Dendritic cell treated with granulocyte-macrophage colony-stimulating factor and Interleukin-4, amounts not matched to agents 40 ng/mL and 50 ng/mL, for 4 days (primary cell): ENCODE measurements at regions not wholly inside any gene's neighbourhood (a gene's known extent, or its start where the extent isn't known, plus 50 kb on each side); places are given as distances from the start of the nearest gene placed in this dataset.
"Not testable (repeated sequence)": the region's sequence is repeated elsewhere in the genome, so short reads cannot be mapped to it uniquely, and the experiment has no call there.

ENCODE experiments used
- H3K27ac Mint-ChIP-seq: one replicate; pipeline ENCODE4 v1.8.0; 2022; ENCODE audit warnings: mild to moderate bottlenecking, mixed read lengths
- H3K27me3 Mint-ChIP-seq: one replicate; pipeline ENCODE4 v1.8.0; 2022; ENCODE audit warnings: mild to moderate bottlenecking, mixed read lengths
- H3K36me3 Mint-ChIP-seq: one replicate; pipeline ENCODE4 v1.8.0; 2022; ENCODE audit warnings: low read depth, mixed read lengths
- H3K4me1 Mint-ChIP-seq: one replicate; pipeline ENCODE4 v1.8.0; 2022; ENCODE audit warnings: low read depth, mixed read lengths
- H3K4me3 Mint-ChIP-seq: one replicate; pipeline ENCODE4 v1.8.0; 2022; ENCODE audit warnings: mild to moderate bottlenecking, moderate library complexity, mixed read lengths
- H3K9me3 Mint-ChIP-seq: one replicate; pipeline ENCODE4 v1.8.0; 2022; ENCODE audit warnings: mixed read lengths
- intact Hi-C: fragments of 100-400 bp; cut with micrococcal nuclease; formaldehyde crosslinking; loops from one replicate; pipeline ENCODE4 v1.15.0; 2022

GRCh38 chr3:4216974-4217373, 86.2 kb upstream of the SETMAR start:
- H3K27me3 Mint-ChIP-seq, H3K27ac Mint-ChIP-seq, intact Hi-C loops, H3K4me3 Mint-ChIP-seq, H3K4me1 Mint-ChIP-seq, H3K36me3 Mint-ChIP-seq: not testable (repeated sequence)
- peaks cover 44% of the 10 kb centered on the region for H3K9me3 Mint-ChIP-seq

- Mint-ChIP-seq H3K4me3 (no peak overlapping the region), H3K27me3 (no peaks in the 10 kb centered on the region), H3K9me3 (peaks cover 29% of the 10 kb centered on the region), H3K27ac (no peak overlapping the region), H3K36me3 (no peaks in the 10 kb centered on the region), H3K4me1 (peaks cover 7% of the 10 kb centered on the region)
- intact Hi-C loops: no loop called here
These were observed 84.5 kb upstream of the SETMAR start for GRCh38 chr3:4218456-4219226.

DNA sequence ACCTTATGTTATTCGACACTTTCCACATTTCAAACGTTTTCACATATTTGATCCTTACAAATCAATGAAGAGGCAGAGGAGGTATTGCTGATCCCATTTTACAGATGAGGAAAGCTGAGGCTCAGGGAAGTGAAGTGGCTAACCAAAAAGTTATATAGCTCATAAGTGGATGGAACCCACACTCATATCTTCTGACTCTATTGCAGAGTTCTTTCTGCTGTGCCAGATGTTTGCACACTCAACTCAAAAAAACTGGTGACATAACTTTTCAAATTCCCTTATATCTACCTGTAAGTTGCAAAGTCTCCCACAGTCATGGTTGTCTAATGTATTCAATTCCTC, 84.0 kb upstream of the SETMAR start:
- intact Hi-C loops: no loop called here
- Mint-ChIP-seq H3K36me3 (no peaks in the 10 kb centered on the region), H3K27me3 (no peaks in the 10 kb centered on the region), H3K4me3 (no peak overlapping the region), H3K9me3 (peaks cover 23% of the 10 kb centered on the region), H3K4me1 (peaks cover 7% of the 10 kb centered on the region), H3K27ac (no peak overlapping the region)

DNA sequence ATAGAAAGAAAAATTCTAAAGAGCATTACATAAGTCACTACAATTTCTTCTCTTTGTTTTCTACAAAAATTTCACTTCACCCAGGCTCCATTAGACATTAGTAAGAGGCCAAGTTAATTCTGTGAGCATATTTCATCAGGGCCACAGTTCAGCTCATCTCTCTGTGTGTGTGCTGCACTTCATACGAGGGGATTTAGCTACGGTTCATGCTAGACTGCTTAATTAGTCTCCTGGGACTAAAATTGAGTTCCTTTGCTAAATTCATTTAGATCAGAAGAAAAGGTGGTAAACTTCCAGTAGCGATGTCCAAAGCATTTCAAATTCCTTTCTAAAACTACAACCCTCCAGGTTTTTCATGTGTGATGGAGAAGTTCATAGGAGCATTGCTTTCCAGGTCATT, 83.1 kb upstream of the SETMAR start:
- intact Hi-C loops: no loop called here
- Mint-ChIP-seq H3K27ac (no peak overlapping the region), H3K4me1 (peaks cover 7% of the 10 kb centered on the region), H3K9me3 (peaks cover 18% of the 10 kb centered on the region), H3K27me3 (no peaks in the 10 kb centered on the region), H3K4me3 (no peak overlapping the region), H3K36me3 (no peaks in the 10 kb centered on the region)

- no peaks in the 10 kb centered on the region for H3K36me3 Mint-ChIP-seq
- no peaks in the 10 kb centered on the region for H3K27me3 Mint-ChIP-seq
- H3K4me3 Mint-ChIP-seq: no peak overlapping the region
- no peak overlapping the region for H3K27ac Mint-ChIP-seq
- peaks cover 12% of the 10 kb centered on the region for H3K4me1 Mint-ChIP-seq
- intact Hi-C loops: no loop called here
- no peaks in the 10 kb centered on the region for H3K9me3 Mint-ChIP-seq
These were observed 80.5 kb upstream of the SETMAR start for GRCh38 chr3:4222574-4223175.

DNA sequence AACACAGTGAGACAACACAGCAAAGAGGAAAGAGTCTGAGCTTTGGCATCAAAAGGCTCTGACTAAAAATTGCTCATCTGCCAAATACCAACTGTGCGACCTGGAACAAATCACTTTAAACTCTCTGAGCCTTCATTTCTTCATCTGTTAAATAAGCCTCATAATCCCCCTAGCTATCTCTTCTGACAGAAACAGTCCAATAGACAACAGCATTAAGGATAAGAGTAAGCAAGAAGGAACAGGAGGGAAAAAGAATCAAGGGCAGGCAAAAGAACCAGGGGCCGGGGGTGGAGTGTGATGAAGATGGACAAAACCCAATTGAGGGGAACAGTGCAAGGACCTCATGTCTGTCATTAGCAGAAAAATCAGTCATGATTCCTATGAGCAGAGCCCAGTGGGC, 79.4 kb upstream of the SETMAR start:
- Mint-ChIP-seq H3K36me3 (no peaks in the 10 kb centered on the region), H3K4me3 (no peak overlapping the region), H3K4me1 (peaks cover 16% of the 10 kb centered on the region), H3K27ac (no peak overlapping the region), H3K9me3 (no peaks in the 10 kb centered on the region), H3K27me3 (no peaks in the 10 kb centered on the region)
- intact Hi-C loops: no loop called here

DNA sequence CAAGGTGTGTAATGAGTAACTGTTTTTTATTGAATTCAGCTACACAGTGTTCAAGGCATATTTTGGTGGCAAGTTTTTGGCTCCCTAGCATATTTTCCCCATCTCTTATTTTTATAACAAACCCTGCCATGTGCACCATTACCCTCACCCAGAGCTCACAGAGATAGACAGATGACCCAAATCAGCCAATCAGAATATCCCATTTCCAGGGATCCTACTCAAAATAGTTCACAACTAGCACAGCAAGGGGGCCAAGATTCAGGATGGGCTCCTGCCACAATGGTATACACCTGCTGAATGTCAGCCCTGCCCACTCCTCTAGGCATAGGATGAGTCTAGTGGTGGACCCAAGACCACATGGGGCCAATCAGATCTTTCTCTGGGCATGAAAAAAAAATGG, 78.8 kb upstream of the SETMAR start:
- no peaks in the 10 kb centered on the region for H3K9me3 Mint-ChIP-seq
- H3K4me1 Mint-ChIP-seq: peaks cover 16% of the 10 kb centered on the region
- no peak overlapping the region for H3K27ac Mint-ChIP-seq
- H3K27me3 Mint-ChIP-seq: no peaks in the 10 kb centered on the region
- intact Hi-C loops: no loop called here
- H3K4me3 Mint-ChIP-seq: no peak overlapping the region
- H3K36me3 Mint-ChIP-seq: no peaks in the 10 kb centered on the region

DNA sequence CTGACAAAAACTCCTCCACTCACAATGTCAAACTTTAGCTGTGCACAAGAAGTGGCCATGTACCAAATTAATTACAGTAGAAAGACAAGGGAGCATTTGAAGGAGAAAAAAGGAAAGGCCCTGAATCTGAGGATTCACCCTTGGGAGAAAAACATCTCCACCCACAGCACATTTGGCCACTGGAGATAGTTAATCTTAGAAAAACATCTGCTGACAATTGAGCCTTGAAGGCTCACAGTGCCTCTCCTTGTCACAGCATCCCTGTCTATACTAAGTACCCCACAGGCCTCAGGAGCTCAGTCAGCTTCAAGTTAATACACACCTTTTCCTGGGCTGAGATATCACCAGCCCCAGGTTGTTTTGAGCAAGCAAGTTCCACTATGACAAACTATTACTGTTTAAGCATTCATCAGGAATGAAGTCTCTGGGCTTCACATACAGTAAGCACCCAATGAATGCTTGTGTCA, 78.1 kb upstream of the SETMAR start:
- Mint-ChIP-seq H3K27ac (no peak overlapping the region), H3K4me3 (no peak overlapping the region), H3K27me3 (no peaks in the 10 kb centered on the region), H3K9me3 (no peaks in the 10 kb centered on the region), H3K36me3 (no peaks in the 10 kb centered on the region), H3K4me1 (peaks cover 16% of the 10 kb centered on the region)
- intact Hi-C loops: no loop called here

- H3K9me3 Mint-ChIP-seq: no peaks in the 10 kb centered on the region
- peaks cover 13% of the 10 kb centered on the region for H3K4me1 Mint-ChIP-seq
- H3K27ac Mint-ChIP-seq: no peak overlapping the region
- no peaks in the 10 kb centered on the region for H3K27me3 Mint-ChIP-seq
- H3K4me3 Mint-ChIP-seq: no peak overlapping the region
- intact Hi-C loops: no loop called here
- H3K36me3 Mint-ChIP-seq: no peaks in the 10 kb centered on the region
These were observed 74.9 kb upstream of the SETMAR start for GRCh38 chr3:4228295-4228694.

- H3K9me3 Mint-ChIP-seq: no peaks in the 10 kb centered on the region
- H3K4me1 Mint-ChIP-seq: peaks cover 13% of the 10 kb centered on the region
- H3K4me3 Mint-ChIP-seq: no peak overlapping the region
- H3K27me3 Mint-ChIP-seq: no peaks in the 10 kb centered on the region
- intact Hi-C loops: no loop called here
- no peaks in the 10 kb centered on the region for H3K36me3 Mint-ChIP-seq
- H3K27ac Mint-ChIP-seq: no peak overlapping the region
These were observed 72.1 kb upstream of the SETMAR start for GRCh38 chr3:4231041-4231440.

DNA sequence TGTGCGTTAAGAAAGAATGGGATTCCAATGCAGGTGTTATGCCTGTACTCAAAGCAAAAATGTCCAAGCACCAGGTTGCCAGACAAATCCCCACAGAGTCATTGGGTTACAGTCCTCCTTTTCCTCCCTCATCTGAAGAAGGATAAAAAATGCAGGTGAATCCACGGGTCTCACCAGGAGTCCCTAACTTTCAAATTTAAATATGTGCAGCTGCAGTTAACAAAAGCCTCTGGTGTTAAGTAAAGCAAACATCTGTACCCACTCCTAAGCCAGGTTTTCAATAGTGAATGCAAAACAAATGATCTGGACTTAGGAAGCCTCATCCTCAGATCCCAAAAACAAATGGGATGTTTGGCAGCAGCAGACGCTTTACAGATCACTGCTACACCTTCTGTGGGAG, 70.4 kb upstream of the SETMAR start:
- Mint-ChIP-seq H3K9me3 (no peaks in the 10 kb centered on the region), H3K4me1 (peaks cover 7% of the 10 kb centered on the region), H3K36me3 (no peaks in the 10 kb centered on the region), H3K27me3 (no peaks in the 10 kb centered on the region), H3K4me3 (no peak overlapping the region), H3K27ac (no peak overlapping the region)
- intact Hi-C loops: no loop called here

GRCh38 chr3:4233488-4233887, 69.7 kb upstream of the SETMAR start:
- H3K9me3 Mint-ChIP-seq: no peaks in the 10 kb centered on the region
- no peaks in the 10 kb centered on the region for H3K36me3 Mint-ChIP-seq
- H3K27ac Mint-ChIP-seq: no peak overlapping the region
- no peaks in the 10 kb centered on the region for H3K27me3 Mint-ChIP-seq
- intact Hi-C loops: no loop called here
- H3K4me3 Mint-ChIP-seq: no peak overlapping the region
- peaks cover 5% of the 10 kb centered on the region for H3K4me1 Mint-ChIP-seq

DNA sequence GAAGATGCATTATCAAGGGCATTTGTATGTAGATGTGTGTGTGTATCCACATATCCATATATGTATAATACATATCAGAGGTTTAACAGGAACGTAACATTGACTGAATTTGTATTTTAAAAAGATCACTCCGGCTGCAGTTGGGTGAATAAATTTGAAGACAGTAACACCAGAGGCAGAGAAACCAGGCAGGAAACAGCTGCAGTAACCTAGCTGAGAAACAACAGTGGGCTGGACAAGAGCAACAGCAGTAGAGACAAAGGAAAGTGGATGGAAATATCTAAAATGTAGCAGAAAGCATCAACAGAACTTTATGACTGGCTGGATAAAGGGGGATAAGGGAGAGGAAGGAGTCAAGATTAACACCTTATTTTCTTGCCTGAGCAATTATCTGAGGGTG, 68.3 kb upstream of the SETMAR start:
- Mint-ChIP-seq H3K4me3 (no peak overlapping the region), H3K9me3 (no peaks in the 10 kb centered on the region), H3K4me1 (peaks cover 5% of the 10 kb centered on the region), H3K27ac (no peak overlapping the region), H3K27me3 (no peaks in the 10 kb centered on the region), H3K36me3 (no peaks in the 10 kb centered on the region)
- intact Hi-C loops: no loop called here

DNA sequence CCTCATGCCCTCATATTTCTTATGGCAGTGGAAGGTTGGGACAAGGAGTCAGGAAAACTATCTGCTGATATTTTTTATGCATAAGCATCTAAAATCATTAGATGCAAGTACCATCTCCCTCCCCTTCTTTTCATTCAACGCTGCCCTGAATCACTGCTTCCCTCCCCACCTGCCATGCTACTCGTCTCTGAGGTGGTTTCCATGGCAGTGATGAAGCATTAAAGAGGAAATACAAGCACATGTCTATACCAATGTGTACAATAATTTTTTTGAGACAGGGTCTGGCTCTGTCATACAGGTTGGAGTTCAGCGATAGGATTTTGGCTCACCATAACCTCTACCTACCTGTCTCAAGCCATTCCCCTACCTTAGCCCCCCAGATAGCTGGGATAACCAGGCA, 67.5 kb upstream of the SETMAR start:
- no peak overlapping the region for H3K4me3 Mint-ChIP-seq
- H3K27me3 Mint-ChIP-seq: no peaks in the 10 kb centered on the region
- H3K27ac Mint-ChIP-seq: no peak overlapping the region
- intact Hi-C loops: no loop called here
- H3K36me3 Mint-ChIP-seq: no peaks in the 10 kb centered on the region
- H3K4me1 Mint-ChIP-seq: peaks cover 5% of the 10 kb centered on the region
- H3K9me3 Mint-ChIP-seq: no peaks in the 10 kb centered on the region

DNA sequence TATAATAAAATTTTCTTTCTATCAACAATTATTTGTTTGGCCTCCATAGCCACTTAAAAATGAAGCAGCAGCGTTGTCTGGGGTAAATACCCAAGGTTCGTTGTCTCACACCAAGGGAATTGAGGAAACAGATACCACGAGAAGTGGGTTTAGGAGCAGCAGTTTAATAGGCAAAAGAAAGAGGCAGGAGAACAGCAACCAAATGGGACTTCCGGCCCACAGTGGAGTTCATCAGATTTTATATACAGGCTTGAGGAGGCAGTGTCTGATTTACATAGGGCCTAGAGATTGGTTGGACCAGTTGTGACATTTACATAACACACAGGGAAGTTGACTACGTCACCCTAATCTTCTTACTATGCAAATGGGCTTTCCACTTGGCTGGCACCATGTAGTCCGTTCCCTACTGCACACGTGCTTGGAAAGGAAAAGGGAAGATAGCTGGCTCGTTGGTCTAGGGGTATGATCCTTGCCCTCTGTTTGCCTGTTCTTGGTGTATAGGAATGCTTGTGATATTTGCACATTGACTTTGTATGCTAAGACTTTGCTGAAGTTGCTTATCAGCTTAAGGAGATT, 61.5 kb upstream of the SETMAR start:
- Mint-ChIP-seq H3K4me1 (no peaks in the 10 kb centered on the region), H3K27ac (no peak overlapping the region), H3K36me3 (no peaks in the 10 kb centered on the region), H3K27me3 (no peaks in the 10 kb centered on the region), H3K4me3 (no peak overlapping the region), H3K9me3 (peaks cover 19% of the 10 kb centered on the region)
- intact Hi-C loops: no loop called here
